Smooth muscle cell (in vitro differentiated cells): ENCODE measurements at regions not wholly inside any gene's neighbourhood (a gene's known extent, or its start where the extent isn't known, plus 50 kb on each side); places are given as distances from the start of the nearest gene placed in this dataset.

Source experiments
- DNase-seq: peaks from one replicate; lab custom pipeline; 2025; ENCODE audit not compliant: unreplicated experiment; lab: John Stamatoyannopoulos, UW
- H2AFZ ChIP-seq: fragments of 200-600 bp; sonication (generic); 2 replicates; pipeline ENCODE4 v1.6.0; 2016; ENCODE audit warnings: antibody characterized with exemption, low read depth, mild to moderate bottlenecking
- H3F3A ChIP-seq: fragments of 200-600 bp; sonication (generic); 2 replicates; pipeline ENCODE4 v1.6.0; 2017; ENCODE audit warnings: antibody characterized with exemption, low read depth
- H3K27ac ChIP-seq: fragments of 200-600 bp; sonication (generic); 2 replicates; pipeline ENCODE4 v1.5.1; 2016; ENCODE audit warnings: low read depth, mild to moderate bottlenecking
- H3K27me3 ChIP-seq: fragments of 200-600 bp; sonication (generic); 2 replicates; pipeline ENCODE4 v1.6.1; 2016; ENCODE audit warnings: low read depth, mild to moderate bottlenecking
- H3K36me3 ChIP-seq: fragments of 200-600 bp; sonication (generic); 2 replicates; pipeline ENCODE4 v1.5.1; 2016; ENCODE audit warnings: low read depth
- H3K4me1 ChIP-seq: fragments of 200-600 bp; sonication (generic); 2 replicates; pipeline ENCODE4 v1.5.1; 2016; ENCODE audit warnings: low read depth
- H3K4me2 ChIP-seq: fragments of 200-600 bp; sonication (generic); 2 replicates; pipeline ENCODE4 v1.6.0; 2016; ENCODE audit warnings: mild to moderate bottlenecking
- H3K4me3 ChIP-seq: fragments of 200-600 bp; sonication (generic); 2 replicates; pipeline ENCODE4 v1.5.1; 2016; ENCODE audit warnings: mild to moderate bottlenecking
- H3K79me2 ChIP-seq: fragments of 200-600 bp; sonication (generic); 2 replicates; pipeline ENCODE4 v1.6.0; 2016; ENCODE audit warnings: low read depth, mild to moderate bottlenecking
- H3K9ac ChIP-seq: fragments of 200-600 bp; sonication (generic); 2 replicates; pipeline ENCODE4 v1.6.0; 2016; ENCODE audit warnings: low read depth
- H3K9me3 ChIP-seq: fragments of 200-600 bp; sonication (generic); replicated peaks from 2 replicates; pipeline ENCODE4 v1.5.1; 2016; ENCODE audit warnings: low read depth
- H4K20me1 ChIP-seq: fragments of 200-600 bp; sonication (generic); 2 replicates; pipeline ENCODE4 v1.6.0; 2016; ENCODE audit warnings: low read depth
- WGBS: methylation state at CpG from one replicate; pipeline ENCODE4 v1.1.7; 2016; ENCODE audit warnings: low lambda C conversion rate; 5-methylcytosine and 5-hydroxymethylcytosine counted together
- TF ChIP-seq, protein P1 (sequence below): fragments of 200-600 bp; sonication (generic); IDR thresholded peaks from 2 replicates; pipeline ENCODE4 v1.5.1; 2017; ENCODE audit warnings: borderline replicate concordance, mild to moderate bottlenecking, antibody characterized with exemption; ENCODE audit not compliant: insufficient read depth, poor library complexity, severe bottlenecking

DNA sequence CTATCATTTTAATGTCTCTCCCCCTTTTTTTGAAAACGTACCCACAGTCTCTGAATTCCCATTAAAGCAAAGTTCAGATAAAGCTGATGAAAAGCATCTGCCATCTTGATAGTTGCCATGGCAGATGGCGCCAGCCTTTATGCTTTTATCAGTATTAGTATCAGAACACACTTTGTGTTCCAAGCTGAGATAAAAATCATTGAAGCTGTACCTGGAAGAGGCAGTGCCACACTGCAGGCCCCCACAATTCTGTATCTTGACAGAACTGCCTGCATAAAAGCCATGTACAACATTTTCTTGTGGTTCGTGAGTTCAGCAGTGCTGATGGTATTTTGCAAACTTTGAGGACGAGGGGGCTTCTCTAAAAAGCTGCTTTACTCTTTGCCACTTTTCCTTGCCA, 311.7 kb downstream of the SATB1 start:
- TF ChIP-seq, protein P1, sequence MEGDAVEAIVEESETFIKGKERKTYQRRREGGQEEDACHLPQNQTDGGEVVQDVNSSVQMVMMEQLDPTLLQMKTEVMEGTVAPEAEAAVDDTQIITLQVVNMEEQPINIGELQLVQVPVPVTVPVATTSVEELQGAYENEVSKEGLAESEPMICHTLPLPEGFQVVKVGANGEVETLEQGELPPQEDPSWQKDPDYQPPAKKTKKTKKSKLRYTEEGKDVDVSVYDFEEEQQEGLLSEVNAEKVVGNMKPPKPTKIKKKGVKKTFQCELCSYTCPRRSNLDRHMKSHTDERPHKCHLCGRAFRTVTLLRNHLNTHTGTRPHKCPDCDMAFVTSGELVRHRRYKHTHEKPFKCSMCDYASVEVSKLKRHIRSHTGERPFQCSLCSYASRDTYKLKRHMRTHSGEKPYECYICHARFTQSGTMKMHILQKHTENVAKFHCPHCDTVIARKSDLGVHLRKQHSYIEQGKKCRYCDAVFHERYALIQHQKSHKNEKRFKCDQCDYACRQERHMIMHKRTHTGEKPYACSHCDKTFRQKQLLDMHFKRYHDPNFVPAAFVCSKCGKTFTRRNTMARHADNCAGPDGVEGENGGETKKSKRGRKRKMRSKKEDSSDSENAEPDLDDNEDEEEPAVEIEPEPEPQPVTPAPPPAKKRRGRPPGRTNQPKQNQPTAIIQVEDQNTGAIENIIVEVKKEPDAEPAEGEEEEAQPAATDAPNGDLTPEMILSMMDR, result no peak
- Histone ChIP-seq H3K79me2 (no peaks in the 10 kb centered on the region), H3K27ac (no peak overlapping the region), H4K20me1 (no peaks in the 10 kb centered on the region), H3K9me3 (no peaks in the 10 kb centered on the region), H3F3A (no peaks in the 10 kb centered on the region), H3K36me3 (no peaks in the 10 kb centered on the region), H3K4me3 (no peak overlapping the region), H3K9ac (no peak overlapping the region), H3K4me1 (no peaks in the 10 kb centered on the region), H3K4me2 (no peak overlapping the region), H3K27me3 (no peaks in the 10 kb centered on the region), H2AFZ (no peak overlapping the region)
- no peak for DNase-seq
- 81% methylated on average over 4 of the region's 4 CpGs for WGBS

DNA sequence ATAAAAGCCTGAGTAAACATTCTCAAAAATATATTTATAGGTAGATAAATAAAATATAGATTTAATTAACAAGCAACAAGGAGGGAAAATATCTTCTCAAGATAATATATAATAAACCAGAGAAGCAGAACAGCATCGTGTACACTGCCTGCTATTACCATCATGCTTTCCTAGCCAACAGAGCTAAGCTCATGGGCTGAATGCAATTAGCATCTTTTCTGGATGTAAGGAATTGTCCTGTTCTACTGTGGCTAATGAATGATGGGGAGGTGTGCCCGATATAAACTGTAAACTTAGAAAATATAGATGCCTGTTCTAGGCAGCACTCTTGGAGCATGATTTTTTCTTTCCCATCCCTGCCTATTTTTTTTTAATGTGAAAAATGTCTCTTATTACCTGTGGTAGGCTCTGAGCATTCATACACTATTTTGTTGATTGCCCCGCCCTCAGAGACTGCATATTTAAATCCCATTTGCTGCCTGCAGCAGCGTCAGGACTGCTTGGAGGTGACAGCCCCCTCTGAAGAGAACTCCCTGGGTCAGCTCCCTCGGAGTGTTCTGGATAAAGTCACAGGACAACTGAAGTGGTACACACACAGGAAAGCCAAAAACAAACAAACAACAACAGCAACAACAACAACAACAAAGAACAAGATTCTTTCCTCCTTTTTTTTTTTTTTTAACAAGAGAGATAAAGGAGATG, 312.3 kb downstream of the SATB1 start:
- no peaks in the 10 kb centered on the region for H3F3A ChIP-seq
- H3K27me3 ChIP-seq, result no peaks in the 10 kb centered on the region

DNA sequence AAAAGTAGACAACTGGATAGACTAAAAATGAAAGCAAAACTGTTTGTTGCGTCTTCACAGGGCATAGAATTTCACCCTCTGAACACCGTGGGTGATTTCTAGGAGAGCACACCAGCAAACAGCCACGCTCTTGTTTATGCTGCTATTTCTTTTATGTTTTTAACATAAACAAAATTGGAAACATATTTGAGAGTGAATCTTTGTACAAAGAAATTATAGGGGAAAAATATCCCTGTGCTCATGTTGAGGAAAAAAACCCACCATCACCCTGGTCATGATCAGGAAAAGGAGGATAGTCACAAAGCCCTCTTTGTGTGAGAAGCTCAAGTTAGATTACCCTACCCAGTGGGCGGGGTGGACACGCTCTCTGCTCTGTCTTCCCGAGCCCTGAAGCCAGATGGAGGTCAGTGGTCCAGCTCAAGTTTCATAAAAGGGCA, 313.3 kb downstream of the SATB1 start:
- H3K27me3 ChIP-seq, result no peaks in the 10 kb centered on the region
- H3K9me3 ChIP-seq, result no peaks in the 10 kb centered on the region
- H3F3A ChIP-seq, result no peaks in the 10 kb centered on the region
- TF ChIP-seq, protein P1, result no peak
- no peak overlapping the region for H3K4me3 ChIP-seq
- H3K27ac ChIP-seq, result no peak overlapping the region
- DNase-seq, result no peak
- H3K4me1 ChIP-seq, result no peaks in the 10 kb centered on the region
- 50% methylated on average over 6 of the region's 6 CpGs for WGBS
- H4K20me1 ChIP-seq, result no peaks in the 10 kb centered on the region
- H3K79me2 ChIP-seq, result no peaks in the 10 kb centered on the region
- no peaks in the 10 kb centered on the region for H3K36me3 ChIP-seq
- no peak overlapping the region for H3K4me2 ChIP-seq
- no peak overlapping the region for H3K9ac ChIP-seq
- no peak overlapping the region for H2AFZ ChIP-seq

More for the DNA sequence above, 312.3 kb downstream of the SATB1 start:
- H3K9me3 ChIP-seq, result no peaks in the 10 kb centered on the region
- DNase-seq, result no peak
- no peaks in the 10 kb centered on the region for H3K36me3 ChIP-seq
- H4K20me1 ChIP-seq, result no peaks in the 10 kb centered on the region
- TF ChIP-seq, protein P1, result no peak
- H3K27ac ChIP-seq, result no peak overlapping the region
- H3K9ac ChIP-seq, result no peak overlapping the region
- H2AFZ ChIP-seq, result no peak overlapping the region
- H3K4me3 ChIP-seq, result no peak overlapping the region
- no peak overlapping the region for H3K4me2 ChIP-seq
- WGBS, result 70% methylated on average over 5 of the region's 5 CpGs
- no peaks in the 10 kb centered on the region for H3K79me2 ChIP-seq
- H3K4me1 ChIP-seq, result no peaks in the 10 kb centered on the region

DNA sequence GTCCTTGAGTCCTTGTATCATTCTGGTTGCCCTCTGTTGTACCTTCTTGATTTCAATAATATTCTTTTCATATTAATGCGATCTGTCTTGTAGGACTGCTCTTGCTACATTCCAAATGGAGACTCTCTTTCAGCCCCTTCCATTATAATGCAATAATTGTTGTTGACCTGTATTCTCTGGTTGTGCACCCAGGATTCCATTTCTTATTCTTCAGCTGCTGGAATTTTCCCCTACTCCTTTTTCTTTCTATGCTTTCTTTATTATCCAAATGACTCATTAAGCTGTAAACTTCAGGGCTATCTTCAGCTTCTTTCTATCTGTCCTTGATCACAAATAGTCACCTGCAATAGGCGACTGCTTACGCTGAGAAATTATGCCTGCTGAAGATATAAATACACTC, 321.5 kb downstream of the SATB1 start:
- Histone ChIP-seq H3K79me2 (no peaks in the 10 kb centered on the region), H4K20me1 (no peaks in the 10 kb centered on the region), H3K4me1 (no peaks in the 10 kb centered on the region), H3K4me2 (no peak overlapping the region), H3K9me3 (no peaks in the 10 kb centered on the region), H3K36me3 (no peaks in the 10 kb centered on the region), H3K4me3 (no peak overlapping the region), H3K27ac (no peak overlapping the region), H3F3A (no peaks in the 10 kb centered on the region), H3K27me3 (no peaks in the 10 kb centered on the region), H2AFZ (no peak overlapping the region), H3K9ac (no peak overlapping the region)
- 84% methylated on average over 3 of the region's 3 CpGs for WGBS
- no peak for DNase-seq
- TF ChIP-seq, protein P1, result no peak
